ENCODE measurements at regions not wholly inside any gene's neighbourhood (a gene's known extent, or its start where the extent isn't known, plus 50 kb on each side); places are given as distances from the start of the nearest gene placed in this dataset.

GRCh38 chr11:43582863-43583462, 97.6 kb upstream of the HSD17B12 start:
- no peak for TF ChIP-seq CTCF (IDR thresholded peaks at IDR 0.05 in 8 of 11, conservative IDR thresholded peaks at IDR 0.05 in 3 of 11)
- TF ChIP-seq POLR2AphosphoS5 (IDR thresholded peaks at IDR 0.05), result no peak

Measured in spleen (tissue), 7 donors.